GM18511 (cell line): ENCODE measurements at regions not wholly inside any gene's neighbourhood (a gene's known extent, or its start where the extent isn't known, plus 50 kb on each side); places are given as distances from the start of the nearest gene placed in this dataset.
"Not testable (repeated sequence)": the region's sequence is repeated elsewhere in the genome, so short reads cannot be mapped to it uniquely, and the experiment has no call there.

ENCODE experiments used
- ATAC-seq: cut with Tn5 transposase; IDR thresholded peaks from one replicate; pipeline ENCODE4 v1.9.1; 2021; ENCODE audit warnings: mild to moderate bottlenecking, moderate library complexity; ENCODE audit not compliant: unreplicated experiment

DNA sequence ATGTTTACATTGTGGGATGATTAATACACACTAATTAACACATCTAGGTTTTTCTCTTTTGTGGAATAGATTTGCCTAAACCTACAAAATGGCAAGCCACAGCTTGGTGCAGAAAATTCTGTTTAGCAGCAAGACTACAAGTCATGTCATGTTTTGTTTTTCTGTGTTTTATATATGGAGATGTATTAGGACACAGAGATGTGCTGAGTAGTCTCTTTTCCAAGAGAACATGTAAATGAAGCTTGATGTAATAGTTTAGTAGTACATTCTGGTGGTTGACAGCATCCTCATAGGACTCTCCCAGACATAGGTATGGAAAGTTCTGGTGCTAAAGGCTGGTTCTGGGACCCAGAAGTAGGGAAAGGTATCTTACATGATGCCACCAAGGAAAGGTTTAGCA is 1345.4 kb downstream of the CDH11 start:
- ATAC-seq = no peak

DNA sequence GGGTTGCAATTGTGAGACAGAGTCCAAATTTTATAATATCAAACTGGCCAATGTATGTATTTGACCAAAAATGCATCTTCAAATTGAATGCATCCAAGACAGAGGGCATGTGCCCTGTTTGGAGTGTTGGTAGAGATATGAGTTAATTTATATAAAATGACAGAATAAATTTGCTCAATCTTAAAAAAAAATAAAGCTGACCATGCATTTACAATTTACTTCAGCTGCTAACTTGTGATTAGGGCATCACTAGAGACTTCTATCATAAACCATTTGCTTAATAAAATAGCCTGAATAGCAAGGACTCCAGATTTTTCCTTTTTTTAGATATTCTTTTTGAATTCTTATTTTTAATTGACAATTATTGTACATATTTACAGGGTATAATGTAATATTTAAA is 1345.8 kb downstream of the CDH11 start:
- ATAC-seq = no peak

DNA sequence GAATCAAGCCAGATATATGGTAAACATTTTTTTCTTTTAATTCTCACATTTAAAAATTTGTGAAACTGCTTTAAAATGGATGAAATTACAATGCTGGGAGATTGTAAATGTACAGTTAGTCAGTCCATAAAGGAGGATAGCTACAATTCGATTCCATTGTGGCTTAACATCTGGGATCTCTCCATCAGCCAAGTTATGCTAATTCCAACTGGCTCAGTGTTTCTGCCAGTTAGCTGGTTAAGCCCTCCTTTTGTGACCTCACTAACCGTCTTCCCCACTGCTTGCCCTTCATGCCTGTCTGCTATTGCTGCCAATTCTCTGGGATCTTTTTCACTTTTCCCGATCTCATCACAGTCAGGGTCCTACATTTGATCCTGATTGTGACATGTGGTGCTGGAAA is 1347.6 kb downstream of the CDH11 start:
- ATAC-seq = no peak

DNA sequence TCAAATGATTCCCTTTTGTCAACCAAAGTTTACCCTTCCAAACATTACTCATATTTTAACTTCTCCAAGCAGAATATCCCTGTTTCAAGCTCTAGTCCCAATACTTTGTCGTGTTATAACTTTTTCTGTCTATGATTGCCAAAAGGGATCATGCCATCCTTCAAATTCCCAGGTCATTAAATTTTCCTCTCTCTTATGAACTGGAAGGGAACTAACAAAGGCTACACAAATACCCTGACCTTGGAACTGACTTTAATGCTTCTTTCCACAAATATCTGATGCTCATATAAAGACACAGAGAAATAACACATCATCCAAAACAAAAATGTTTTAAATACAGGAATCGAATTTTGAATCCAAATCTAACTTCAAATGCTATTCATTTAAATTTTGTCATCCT is 1352.7 kb downstream of the CDH11 start:
- ATAC-seq = no peak

DNA sequence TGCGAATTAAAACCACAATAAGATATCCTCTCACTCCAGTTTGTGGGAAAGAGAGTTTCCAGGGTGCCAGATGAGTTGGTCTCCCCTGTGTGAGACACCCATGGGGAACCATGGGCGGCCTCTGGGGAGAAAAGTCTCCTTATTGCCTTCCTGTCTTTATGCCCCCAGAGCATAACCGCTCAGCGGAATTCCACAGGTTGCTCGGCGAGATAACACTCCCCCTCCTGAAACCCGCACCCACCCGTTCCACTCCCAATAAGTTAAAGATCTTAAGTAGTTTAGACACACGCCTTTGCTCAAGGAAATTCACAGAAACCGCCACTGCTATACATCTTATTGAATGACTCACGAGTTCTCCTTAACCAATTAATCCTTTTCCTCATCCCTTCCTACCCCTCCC is 1361.6 kb downstream of the CDH11 start:
- ATAC-seq = not testable (repeated sequence)

DNA sequence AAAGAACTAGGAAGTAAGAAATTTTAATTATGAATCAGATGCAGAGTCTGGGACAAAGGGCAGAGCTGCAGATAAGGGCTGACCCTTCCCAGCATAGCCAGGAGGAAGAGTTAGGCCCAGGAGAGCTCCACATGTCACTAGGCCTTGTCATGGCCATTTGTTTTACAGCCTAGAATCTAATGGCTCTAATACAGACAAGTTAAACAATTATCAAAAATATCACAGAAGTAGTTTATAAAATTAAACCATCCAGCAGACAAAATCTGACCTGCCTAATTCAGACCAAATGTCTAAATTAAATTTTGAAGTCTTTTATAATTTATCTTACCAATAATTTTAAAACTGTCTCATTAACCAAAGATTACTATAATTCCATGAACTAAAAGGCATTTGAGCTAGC is 1369.5 kb downstream of the CDH11 start:
- ATAC-seq = no peak

DNA sequence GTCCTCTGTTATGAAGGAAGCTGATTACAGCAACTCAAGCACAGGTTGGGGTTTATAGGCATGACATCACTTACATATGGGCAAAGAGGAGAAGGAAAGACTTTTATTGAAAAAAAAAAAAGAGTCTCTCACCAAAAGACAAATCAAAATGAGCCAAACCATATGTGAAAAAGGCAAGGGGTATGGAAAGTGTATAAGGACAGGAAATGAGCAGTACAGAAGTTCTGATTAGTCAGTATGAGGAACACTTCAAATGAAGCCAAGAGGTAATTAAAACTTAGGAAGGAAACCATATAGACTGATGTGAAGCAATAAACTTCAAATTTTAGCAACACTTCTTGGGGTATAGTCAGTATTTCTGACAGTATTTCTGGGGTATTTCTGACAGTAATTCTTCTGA is 1372.6 kb downstream of the CDH11 start:
- no peak for ATAC-seq

DNA sequence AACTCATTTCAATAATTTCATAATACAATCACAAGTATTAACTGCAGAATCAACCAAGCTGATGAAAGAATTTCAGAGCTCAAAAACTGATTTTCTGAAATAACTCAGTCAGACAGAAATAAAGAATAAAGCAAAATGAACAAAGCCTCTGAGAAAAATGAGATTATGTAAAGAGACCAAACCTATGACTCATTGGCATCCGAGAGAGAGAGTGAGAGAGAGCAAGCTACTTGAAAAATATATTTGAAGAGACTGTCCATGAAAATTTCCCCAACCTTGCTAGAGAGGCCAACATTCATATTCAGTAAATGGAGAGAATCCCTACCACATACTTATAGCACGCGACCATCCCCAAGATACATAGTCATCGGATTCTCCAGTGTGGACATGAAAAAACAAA is 1376.4 kb downstream of the CDH11 start:
- no peak for ATAC-seq

DNA sequence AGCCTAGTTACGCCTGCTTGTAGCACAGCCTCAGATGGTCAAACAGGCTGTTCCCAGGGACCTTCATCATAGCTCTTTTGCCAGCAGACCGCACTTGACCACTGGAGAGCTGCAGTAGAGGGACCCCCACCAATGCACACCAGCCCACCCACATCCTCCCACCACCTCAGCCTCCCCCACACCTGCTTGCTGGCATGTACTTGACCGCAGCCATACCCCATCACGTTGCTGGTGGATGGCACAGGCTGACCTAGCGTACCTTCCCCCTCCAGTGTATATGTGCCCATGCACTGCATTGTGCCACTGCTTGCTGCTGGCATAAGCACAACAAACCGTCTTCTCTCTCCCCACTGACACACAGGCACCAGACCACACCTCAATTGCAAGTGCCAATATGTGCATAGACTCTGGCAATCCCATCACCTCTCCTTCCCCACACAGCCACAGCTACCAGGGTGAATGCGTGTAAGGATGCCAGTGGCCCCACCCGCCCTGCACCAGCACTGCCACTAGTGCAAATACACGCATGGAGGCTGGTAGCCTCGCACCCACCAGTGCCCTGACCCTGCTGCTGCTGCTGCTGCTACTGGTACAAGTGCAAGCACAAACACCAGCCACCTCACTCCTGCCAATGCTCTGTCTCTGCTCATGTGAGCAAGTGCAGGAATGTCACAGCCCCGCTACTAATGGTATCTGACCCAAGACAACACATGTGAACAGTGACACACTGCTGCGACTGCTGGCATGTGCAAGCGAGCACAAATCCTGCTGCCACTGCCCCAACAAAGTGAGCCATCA is 1377.6 kb downstream of the CDH11 start:
- ATAC-seq = no peak

DNA sequence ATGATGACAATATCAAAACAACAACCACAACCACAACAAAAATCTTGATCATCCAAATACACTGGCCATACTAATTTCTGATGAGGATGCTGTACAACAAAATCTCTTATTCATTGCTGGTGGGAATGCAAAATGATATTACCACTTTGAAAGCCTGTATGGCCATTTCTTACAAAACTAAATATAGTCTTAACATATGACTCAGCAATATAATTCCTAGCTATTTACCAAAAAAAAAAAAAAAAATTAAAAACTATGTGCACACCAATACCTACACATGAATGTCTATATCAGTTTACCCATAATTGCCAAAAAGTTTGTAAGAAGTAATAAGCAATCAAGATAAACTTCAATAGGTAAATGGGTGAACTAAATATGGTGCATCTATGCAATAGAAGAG is 1379.7 kb downstream of the CDH11 start:
- ATAC-seq = no peak

DNA sequence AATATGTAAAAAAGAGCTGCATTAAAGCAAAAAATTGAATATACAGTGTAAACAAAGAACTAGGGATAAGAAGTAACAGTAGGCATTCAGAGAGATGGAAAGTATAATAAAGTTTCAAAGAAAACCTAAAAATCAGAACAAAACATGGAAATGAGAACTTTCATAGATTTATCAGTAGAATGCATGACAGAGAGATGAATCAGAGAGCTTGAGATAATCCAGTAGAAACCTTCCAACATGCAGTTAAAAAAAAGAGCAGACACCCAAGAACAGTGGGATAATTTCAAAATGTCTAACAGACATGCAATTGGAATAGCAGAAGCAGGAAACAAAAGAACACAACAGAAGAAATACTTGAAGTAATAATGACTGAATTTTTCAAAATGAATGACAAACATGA is 1384.2 kb downstream of the CDH11 start:
- ATAC-seq = no peak

DNA sequence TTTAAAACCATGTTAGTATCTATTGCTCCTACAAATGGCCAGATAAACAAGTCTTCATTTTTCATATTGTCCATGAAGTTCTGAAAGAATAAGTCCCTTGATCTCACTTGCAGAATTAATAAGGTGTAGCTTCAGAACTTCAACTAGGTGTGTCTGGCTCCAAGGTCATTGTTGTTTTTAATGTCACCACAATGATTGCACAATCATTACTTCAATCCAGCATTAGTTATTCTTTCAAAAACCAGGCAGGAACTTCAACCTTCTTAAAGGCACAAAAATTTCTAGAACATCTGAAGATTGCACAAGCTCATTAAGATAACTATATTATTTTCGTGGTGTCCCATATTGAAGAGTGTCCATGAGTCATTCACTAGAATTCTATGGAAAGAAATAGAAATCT is 1386.4 kb downstream of the CDH11 start:
- ATAC-seq = no peak

DNA sequence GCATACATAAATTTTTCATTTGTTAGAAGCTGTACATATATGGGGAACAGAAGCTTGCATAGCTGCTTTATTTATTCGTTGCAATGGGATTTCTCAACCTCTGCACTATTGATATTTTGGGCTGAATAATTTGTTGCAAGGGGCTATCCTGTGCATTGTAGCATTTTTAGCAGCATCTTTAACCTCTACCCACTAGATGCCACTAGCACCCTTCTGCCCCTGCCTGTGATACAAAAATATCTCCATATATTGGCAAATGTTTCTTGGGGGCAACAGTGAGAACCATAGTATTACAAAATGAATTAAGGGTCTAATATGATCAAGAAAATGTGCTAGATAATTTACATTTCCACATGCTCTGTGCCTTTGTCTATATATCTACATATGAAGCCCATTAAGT is 1401.0 kb downstream of the CDH11 start:
- no peak for ATAC-seq

DNA sequence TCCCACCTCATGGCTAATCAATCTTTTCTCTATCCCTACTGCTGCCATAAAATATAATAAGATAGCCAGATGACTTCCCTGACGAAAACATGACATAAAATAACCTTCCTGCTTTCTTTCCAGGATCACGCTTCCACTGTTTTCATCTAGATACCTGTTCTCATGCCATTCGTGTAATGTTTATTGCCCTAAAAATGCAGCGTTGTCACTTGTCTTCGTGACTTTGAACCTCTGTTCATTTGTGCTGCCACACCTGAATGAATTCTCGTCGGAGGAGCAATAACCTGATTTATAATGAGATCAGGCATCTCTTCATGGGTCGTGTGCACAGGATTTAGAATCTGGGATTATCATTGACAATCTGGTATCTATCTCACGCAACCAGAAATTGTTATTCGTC is 1401.9 kb downstream of the CDH11 start:
- no peak for ATAC-seq

DNA sequence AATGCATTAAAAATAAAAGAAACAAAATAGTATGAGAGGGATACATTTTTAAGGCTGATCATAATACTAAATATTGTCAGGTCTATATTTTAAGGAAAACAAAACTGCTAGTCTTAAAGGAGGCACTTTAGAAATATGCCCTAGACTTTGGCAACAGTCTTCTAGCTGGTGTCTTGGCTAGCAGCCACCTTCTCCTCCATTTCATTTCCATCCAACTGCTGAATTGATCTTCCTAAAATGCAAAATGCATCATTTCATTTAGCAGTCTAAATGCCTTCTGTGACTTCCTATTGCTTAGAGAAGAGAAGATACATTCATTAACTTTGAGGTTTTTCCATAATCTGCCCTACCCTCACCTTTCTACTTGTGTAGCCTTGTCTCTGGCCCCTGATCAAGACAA is 1404.1 kb downstream of the CDH11 start:
- no peak for ATAC-seq

DNA sequence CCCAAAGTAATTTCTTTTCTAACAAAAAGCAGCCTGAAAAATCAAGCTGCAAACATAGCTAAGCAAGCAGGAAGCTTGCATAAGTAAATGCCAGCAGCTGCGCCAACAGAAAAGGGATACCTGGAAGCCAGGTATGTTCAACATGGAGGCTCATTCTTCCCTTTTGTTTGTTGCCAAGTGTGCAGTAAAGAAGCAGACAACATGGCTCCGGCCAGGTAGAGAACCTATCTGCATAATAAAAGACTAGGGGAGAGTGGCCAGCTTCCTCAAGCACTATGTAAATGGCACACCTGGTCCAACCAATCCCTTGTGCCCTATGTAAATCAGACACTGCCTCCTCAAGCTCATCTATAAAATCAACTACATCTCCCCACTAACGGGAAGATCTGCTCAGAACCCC is 1407.0 kb downstream of the CDH11 start:
- ATAC-seq = no peak

DNA sequence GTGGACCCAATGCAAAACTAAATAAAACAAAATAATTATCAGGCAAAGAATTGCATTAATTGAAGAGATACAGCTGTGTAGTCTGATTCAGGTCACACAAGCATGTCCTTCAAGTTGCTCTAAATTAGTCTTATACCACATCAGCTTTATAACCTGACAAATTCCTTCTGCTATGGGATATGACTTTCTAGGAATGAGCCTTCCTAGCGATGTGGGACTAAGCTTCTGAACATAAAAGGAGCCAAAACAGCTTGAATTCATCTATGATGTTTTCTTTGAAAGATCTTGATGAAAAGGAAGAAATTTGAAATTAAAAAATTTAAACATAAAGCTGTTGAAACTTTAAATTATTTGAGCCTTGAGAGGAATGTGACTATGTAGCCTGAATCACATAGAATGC is 1409.1 kb downstream of the CDH11 start:
- ATAC-seq = no peak

DNA sequence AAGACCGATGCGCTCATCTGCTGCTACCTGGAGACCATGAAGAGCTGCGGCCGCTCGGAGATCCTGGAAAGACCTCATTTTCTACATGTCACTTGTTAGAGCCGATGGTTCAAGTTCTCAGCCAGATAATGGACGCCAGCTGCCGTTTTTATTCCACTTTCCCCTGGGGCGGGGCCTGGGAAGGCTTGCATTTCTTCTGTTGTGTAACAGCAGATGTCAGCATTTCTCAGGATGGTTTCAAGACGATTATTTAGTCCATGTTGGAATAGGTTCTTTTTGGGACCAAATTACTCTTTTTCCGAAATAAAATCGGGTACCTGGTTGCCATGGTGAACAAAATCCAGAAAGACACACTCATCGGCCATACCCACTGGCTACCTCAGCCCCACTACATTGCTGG is 1418.3 kb downstream of the CDH11 start:
- ATAC-seq = no peak

DNA sequence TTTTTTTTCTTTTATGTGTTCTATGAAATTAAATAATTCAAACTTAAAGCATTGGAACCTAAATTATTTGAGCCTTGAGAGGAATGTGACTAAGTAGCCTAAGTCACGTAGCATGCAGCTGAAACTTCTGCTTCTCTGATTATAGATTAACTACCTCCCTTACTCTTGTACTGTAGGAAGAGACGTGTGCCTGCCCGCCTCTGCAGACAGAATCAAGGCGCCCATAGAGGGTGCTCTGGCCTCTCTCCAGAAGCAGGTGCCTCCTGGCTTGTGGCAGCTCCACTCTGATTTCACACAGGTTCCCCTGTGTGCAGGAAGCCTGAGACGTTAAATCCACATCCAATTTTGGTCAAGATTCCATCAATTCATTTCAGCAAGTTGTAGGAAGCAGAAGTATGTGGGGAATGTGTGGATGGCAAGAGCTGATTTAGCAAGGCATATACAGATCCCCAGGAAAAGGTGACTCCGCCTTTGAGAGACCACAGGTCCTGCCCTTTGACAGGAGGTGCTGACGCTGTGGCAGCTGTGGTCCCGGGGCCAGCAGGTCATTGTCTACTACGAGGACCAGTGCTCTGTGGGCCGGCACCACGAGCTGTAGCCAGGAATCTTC is 1418.8 kb downstream of the CDH11 start:
- no peak for ATAC-seq

DNA sequence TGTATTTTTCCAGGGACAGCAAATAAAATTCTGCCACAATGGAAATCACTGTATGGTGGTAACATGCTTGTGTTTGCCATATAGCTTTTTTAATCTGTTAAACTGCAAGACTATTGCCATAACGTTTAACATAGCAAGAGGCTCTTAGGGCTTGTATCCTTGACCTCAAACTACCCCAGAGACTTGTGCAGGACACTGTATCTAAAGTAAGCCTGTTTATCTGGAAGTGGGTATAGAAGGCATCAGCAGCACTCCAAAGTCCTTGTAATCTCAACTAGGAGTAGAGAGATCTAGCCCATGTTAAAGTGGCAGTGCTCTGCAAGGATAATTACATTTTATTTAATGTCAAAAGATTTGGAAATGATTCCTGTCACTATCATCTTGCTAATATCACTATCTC is 1424.1 kb downstream of the CDH11 start:
- ATAC-seq = no peak

DNA sequence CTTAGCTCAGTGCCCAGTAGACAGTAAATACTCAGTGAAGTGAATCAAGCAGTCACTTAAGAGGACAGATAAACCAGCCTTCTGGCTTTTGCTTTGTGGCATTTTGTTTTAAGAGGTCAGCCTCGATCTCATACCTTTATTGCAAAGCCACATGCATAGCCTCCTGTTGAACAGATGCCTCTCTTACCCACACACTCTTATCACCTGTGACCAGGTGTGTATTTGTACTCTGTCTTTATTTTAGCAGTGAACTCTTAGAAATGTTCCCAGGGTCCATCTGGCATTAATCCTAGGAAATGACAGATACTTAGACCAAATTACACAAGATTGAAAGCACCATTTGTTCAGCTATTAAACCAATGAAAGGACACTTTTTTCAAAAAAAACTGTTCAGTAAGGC is 1426.5 kb downstream of the CDH11 start:
- ATAC-seq = no peak

DNA sequence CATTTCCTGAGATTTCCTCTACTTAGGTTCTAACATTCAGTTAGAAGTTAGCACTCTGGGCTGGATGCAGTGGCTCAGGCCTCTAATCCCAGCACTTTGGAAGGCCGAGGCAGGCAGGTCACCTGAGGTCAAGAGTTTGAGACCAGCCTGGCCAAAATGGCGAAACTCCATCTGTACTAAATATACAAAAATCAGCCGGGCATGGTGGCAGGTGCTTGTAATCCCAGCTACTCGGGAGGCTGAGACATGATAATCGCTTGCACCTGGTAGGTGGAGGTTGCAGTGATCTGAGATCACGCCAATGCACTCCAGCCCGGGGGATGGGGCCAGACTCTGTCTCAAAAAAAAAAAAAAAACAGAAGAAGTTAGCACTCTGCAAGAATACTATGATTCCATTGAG is 1430.9 kb downstream of the CDH11 start:
- no peak for ATAC-seq

DNA sequence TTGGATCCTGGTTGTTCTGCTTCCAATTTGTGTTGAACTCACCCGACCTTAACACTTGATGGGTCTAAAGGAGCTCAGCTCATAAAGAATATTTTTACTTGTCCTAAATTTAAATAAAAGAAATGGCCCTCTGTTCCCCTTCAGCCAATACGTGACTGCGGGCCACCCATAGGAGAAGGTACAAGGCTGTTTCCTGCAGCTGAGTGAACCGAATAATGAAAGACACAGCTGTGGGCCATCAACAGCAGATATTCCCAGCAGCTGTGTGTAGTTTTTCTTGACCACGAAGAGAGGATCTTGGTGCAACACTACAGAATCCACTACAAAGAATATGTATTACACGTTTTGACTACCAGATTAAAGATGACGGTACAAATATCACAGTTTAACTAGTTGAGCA is 1431.6 kb downstream of the CDH11 start:
- ATAC-seq = no peak
